ENCODE measurements at regions not wholly inside any gene's neighbourhood (a gene's known extent, or its start where the extent isn't known, plus 50 kb on each side); places are given as distances from the start of the nearest gene placed in this dataset.
"Not testable (repeated sequence)": the region's sequence is repeated elsewhere in the genome, so short reads cannot be mapped to it uniquely, and the experiment has no call there.

DNA sequence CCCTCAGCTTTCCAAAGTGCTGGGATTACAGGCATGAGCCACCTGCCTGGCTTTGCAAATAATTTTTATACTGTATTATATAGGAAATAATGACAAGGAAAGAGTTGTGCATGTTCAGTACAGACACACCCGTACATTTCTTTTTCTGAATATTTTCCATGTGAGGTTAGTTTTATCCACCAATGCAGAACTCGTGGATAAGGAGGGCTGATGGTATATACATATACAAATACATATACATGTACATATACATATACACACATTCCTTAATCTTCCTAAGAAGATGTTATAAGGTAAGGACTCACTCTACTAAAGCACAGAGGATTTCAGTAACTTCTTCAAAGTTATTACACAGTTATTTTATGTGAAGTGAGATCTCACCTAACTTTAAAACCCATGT is 925.8 kb downstream of the C4orf33 start:
- Histone ChIP-seq H3K27me3 (ENCODE audit: control insufficient read depth, insufficient read depth, low read length) (no peaks in the 10 kb centered on the region), H3K4me3 (ENCODE audit: low read length) (no peak overlapping the region), H3K36me3 (ENCODE audit: insufficient read depth, low read length) (no peaks in the 10 kb centered on the region), H3K9me3 (replicated peaks; ENCODE audit: low read length) (no peaks in the 10 kb centered on the region), H3K9ac (ENCODE audit: low read depth, low read length) (no peak overlapping the region), H3K4me2 (ENCODE audit: low read length) (no peak overlapping the region), H3K4me1 (ENCODE audit: control insufficient read depth, insufficient read depth, low read length) (no peaks in the 10 kb centered on the region)

DNA sequence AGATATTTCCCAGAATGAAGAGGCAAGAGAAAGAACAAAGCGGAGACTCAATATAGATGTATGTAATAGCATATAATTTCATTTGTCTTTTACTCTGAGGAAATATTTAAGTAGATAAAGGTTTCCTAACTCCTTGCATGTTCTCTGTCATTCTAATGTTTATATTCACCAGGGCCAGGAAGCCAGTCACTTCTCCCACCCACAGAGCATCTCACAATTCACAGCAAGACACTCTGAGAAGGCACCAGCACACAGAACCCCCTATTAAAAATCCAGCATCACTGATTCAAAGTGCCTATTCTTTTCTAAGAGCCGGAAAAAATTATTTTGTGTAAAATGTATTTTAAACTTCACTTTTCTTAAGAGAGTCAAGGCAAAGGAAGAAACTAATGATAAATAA is 927.1 kb downstream of the C4orf33 start:
- Histone ChIP-seq H3K9ac (ENCODE audit: low read depth, low read length) (no peak overlapping the region), H3K36me3 (ENCODE audit: insufficient read depth, low read length) (no peaks in the 10 kb centered on the region), H3K27me3 (ENCODE audit: control insufficient read depth, insufficient read depth, low read length) (no peaks in the 10 kb centered on the region), H3K4me3 (ENCODE audit: low read length) (no peak overlapping the region), H3K4me2 (ENCODE audit: low read length) (no peak overlapping the region), H3K9me3 (replicated peaks; ENCODE audit: low read length) (no peaks in the 10 kb centered on the region), H3K4me1 (ENCODE audit: control insufficient read depth, insufficient read depth, low read length) (no peaks in the 10 kb centered on the region)

DNA sequence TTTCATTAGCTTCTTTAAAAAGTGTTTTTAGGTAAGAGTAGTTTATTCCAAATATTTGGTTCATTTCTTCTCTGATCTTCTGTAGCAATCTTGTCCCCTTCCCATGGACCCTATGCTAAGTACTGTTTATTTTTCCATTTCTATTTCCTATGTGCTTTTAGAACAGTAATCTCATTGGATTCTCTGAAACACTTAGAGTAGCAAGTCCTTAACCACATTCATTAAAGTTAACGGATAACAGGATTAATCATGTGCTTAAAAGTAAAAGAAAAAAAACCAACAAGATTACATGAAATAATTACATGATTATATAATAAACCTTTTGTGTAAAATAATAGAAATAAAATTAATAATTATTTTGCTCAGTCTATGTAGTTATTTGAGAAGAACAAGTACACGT is 929.7 kb downstream of the C4orf33 start:
- Histone ChIP-seq H3K4me2 (ENCODE audit: low read length) (no peak overlapping the region), H3K9ac (ENCODE audit: low read depth, low read length) (no peak overlapping the region), H3K36me3 (ENCODE audit: insufficient read depth, low read length) (no peaks in the 10 kb centered on the region), H3K4me1 (ENCODE audit: control insufficient read depth, insufficient read depth, low read length) (no peaks in the 10 kb centered on the region), H3K27me3 (ENCODE audit: control insufficient read depth, insufficient read depth, low read length) (no peaks in the 10 kb centered on the region), H3K4me3 (ENCODE audit: low read length) (no peak overlapping the region), H3K9me3 (replicated peaks; ENCODE audit: low read length) (no peaks in the 10 kb centered on the region)

DNA sequence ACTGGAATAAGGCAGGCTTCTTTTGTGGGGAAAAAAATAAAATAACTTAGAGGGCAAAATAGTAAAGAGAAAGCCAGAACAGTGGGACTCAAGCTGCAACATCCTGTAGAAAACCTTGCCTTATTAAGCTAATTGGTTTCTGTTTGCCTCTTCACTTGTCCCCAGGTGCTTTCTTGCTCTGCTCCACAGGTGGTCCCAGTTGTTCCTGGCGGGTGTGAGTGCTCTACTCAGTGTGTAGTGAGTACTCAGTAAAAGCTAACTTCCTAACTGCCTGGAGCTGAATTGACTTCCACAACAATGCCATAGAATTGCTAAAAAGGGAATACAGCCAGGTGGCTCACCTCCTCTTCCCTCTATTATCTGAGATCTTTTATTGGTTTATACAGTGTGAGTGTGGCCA is 930.2 kb downstream of the C4orf33 start:
- no peaks in the 10 kb centered on the region for H3K4me1 ChIP-seq (ENCODE audit: control insufficient read depth, insufficient read depth, low read length)
- H3K4me2 ChIP-seq (ENCODE audit: low read length) = no peak overlapping the region
- no peak overlapping the region for H3K9ac ChIP-seq (ENCODE audit: low read depth, low read length)
- no peaks in the 10 kb centered on the region for H3K27me3 ChIP-seq (ENCODE audit: control insufficient read depth, insufficient read depth, low read length)
- no peak overlapping the region for H3K4me3 ChIP-seq (ENCODE audit: low read length)
- no peaks in the 10 kb centered on the region for H3K36me3 ChIP-seq (ENCODE audit: insufficient read depth, low read length)
- H3K9me3 ChIP-seq (replicated peaks; ENCODE audit: low read length) = no peaks in the 10 kb centered on the region

DNA sequence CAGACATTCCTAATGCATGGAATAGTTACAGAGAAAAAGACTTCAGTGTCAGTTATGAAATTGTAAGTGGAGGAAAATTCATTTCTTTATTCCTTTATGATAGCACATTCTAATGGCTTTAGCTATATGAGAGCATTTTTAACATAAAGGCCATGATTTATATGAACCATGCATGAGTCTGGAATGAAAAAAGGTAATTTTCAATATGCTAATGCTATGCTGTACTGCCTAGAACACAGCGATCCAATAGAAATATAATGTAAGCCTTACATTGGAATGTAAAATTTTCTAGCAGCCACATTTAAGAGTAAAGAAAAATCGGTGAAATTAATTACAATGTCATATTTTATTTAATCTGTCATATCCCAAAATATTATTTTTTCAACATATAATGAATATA is 932.0 kb downstream of the C4orf33 start:
- no peaks in the 10 kb centered on the region for H3K36me3 ChIP-seq (ENCODE audit: insufficient read depth, low read length)
- no peaks in the 10 kb centered on the region for H3K27me3 ChIP-seq (ENCODE audit: control insufficient read depth, insufficient read depth, low read length)
- no peak overlapping the region for H3K4me3 ChIP-seq (ENCODE audit: low read length)
- H3K9me3 ChIP-seq (replicated peaks; ENCODE audit: low read length) = no peaks in the 10 kb centered on the region
- no peak overlapping the region for H3K4me2 ChIP-seq (ENCODE audit: low read length)
- H3K9ac ChIP-seq (ENCODE audit: low read depth, low read length) = no peak overlapping the region
- no peaks in the 10 kb centered on the region for H3K4me1 ChIP-seq (ENCODE audit: control insufficient read depth, insufficient read depth, low read length)

DNA sequence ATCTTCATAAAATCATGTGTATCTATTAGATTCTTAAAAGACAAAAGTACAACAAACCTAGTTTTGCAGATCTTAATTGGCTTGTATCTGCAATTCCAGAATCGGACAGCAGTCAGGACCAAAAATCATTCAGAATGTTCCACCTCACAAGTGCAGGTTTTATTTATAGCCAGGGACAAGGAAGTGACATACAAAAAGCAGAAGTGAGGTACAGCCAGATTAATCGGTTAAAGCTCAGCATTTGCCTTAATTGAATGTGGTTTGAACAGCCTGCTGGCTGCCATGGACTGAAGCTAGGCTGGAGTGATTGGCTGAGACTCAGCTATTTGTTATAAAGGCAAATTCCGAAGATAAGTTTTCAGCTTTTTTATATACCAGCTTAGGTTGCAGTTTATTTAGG is 932.6 kb downstream of the C4orf33 start:
- Histone ChIP-seq H3K9me3 (replicated peaks; ENCODE audit: low read length) (no peaks in the 10 kb centered on the region), H3K36me3 (ENCODE audit: insufficient read depth, low read length) (no peaks in the 10 kb centered on the region), H3K9ac (ENCODE audit: low read depth, low read length) (no peak overlapping the region), H3K27me3 (ENCODE audit: control insufficient read depth, insufficient read depth, low read length) (no peaks in the 10 kb centered on the region), H3K4me1 (ENCODE audit: control insufficient read depth, insufficient read depth, low read length) (no peaks in the 10 kb centered on the region), H3K4me3 (ENCODE audit: low read length) (no peak overlapping the region), H3K4me2 (ENCODE audit: low read length) (no peak overlapping the region)

DNA sequence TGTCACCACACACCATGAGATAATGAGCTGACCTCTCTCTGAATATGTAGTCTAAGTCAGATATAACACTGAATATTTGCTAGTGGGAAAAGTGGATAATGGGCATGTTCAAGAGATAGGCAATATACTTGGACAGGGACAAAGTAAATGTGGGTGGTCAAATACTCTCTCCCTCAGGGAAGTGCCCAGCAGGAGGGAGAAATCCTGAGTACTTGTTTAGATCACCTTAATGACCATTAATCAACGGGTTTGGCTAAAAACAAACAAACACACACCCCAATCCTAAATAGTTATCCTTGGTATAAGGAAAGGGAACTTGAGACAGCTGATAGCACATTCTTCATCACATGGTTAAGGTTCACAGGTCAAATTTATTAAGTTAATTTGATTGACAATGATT is 933.5 kb downstream of the C4orf33 start:
- Histone ChIP-seq H3K9me3 (replicated peaks; ENCODE audit: low read length) (no peaks in the 10 kb centered on the region), H3K9ac (ENCODE audit: low read depth, low read length) (no peak overlapping the region), H3K4me2 (ENCODE audit: low read length) (no peak overlapping the region), H3K4me1 (ENCODE audit: control insufficient read depth, insufficient read depth, low read length) (no peaks in the 10 kb centered on the region), H3K27me3 (ENCODE audit: control insufficient read depth, insufficient read depth, low read length) (no peaks in the 10 kb centered on the region), H3K36me3 (ENCODE audit: insufficient read depth, low read length) (no peaks in the 10 kb centered on the region), H3K4me3 (ENCODE audit: low read length) (no peak overlapping the region)

DNA sequence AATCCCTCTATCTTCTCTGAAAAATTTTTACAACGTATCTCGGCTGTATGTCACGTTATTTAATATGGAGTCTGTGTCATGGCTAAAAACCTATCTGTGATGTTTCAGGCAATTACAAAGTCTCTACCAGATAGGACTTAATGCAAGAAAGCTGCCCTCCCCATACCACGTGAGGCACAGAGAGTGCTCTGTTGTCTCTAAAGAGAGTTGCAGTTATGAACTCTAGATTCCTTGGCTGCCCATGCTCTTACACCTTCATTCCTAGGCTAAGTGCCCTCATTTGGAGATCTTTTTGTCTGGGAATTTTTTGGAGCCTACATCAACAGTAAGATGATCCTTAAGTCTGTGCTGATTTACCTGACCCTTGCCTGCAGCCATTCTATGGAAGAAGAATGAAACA is 935.9 kb downstream of the C4orf33 start:
- no peak overlapping the region for H3K4me2 ChIP-seq (ENCODE audit: low read length)
- no peaks in the 10 kb centered on the region for H3K4me1 ChIP-seq (ENCODE audit: control insufficient read depth, insufficient read depth, low read length)
- H3K4me3 ChIP-seq (ENCODE audit: low read length) = no peak overlapping the region
- no peak overlapping the region for H3K9ac ChIP-seq (ENCODE audit: low read depth, low read length)
- no peaks in the 10 kb centered on the region for H3K27me3 ChIP-seq (ENCODE audit: control insufficient read depth, insufficient read depth, low read length)
- no peaks in the 10 kb centered on the region for H3K9me3 ChIP-seq (replicated peaks; ENCODE audit: low read length)
- no peaks in the 10 kb centered on the region for H3K36me3 ChIP-seq (ENCODE audit: insufficient read depth, low read length)

DNA sequence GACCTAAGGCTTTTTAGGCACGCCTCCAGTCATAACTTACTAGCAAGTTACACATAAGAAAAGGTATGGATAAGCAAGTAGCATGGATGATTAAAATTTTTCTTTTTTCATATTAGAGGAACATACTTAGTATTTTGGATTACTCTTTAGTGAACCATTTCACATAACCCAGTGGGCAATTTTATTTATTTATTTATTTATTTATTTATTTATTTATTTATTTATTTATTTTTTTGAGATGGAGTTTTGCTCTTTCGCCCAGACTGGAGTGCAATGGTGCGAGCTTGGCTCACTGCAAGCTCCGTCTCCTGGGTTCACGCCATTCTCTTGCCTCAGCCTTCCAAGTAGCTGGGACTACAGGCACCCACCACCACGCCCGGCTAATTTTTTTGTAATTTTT is 937.7 kb downstream of the C4orf33 start:
- not testable (repeated sequence) for H3K36me3 ChIP-seq (ENCODE audit: insufficient read depth, low read length); H3K9me3 ChIP-seq (replicated peaks; ENCODE audit: low read length); H3K4me1 ChIP-seq (ENCODE audit: control insufficient read depth, insufficient read depth, low read length); H3K4me3 ChIP-seq (ENCODE audit: low read length); H3K27me3 ChIP-seq (ENCODE audit: control insufficient read depth, insufficient read depth, low read length); H3K4me2 ChIP-seq (ENCODE audit: low read length); H3K9ac ChIP-seq (ENCODE audit: low read depth, low read length)

DNA sequence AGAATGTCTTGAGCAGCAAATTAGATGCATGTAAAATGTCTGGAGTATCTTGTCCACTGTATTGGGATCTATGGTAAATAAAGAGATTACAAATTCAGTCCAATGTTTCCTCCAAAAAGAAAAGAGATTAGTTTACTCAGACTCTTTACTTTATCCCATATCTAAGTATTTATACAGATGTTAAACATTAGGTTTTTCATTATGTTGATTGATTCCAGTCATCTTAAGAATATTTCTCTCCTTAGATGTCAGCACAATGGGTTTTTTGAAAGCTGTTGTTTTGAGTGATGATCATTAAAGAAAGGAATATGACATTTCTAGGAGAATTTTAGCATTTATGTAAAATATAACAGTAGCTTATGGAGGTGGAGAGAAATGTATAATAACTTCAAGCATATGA is 938.9 kb downstream of the C4orf33 start:
- Histone ChIP-seq H3K4me3 (ENCODE audit: low read length) (no peak overlapping the region), H3K4me2 (ENCODE audit: low read length) (no peak overlapping the region), H3K9me3 (replicated peaks; ENCODE audit: low read length) (peaks cover 3% of the 10 kb centered on the region), H3K36me3 (ENCODE audit: insufficient read depth, low read length) (no peaks in the 10 kb centered on the region), H3K27me3 (ENCODE audit: control insufficient read depth, insufficient read depth, low read length) (no peaks in the 10 kb centered on the region), H3K4me1 (ENCODE audit: control insufficient read depth, insufficient read depth, low read length) (no peaks in the 10 kb centered on the region), H3K9ac (ENCODE audit: low read depth, low read length) (no peak overlapping the region)

DNA sequence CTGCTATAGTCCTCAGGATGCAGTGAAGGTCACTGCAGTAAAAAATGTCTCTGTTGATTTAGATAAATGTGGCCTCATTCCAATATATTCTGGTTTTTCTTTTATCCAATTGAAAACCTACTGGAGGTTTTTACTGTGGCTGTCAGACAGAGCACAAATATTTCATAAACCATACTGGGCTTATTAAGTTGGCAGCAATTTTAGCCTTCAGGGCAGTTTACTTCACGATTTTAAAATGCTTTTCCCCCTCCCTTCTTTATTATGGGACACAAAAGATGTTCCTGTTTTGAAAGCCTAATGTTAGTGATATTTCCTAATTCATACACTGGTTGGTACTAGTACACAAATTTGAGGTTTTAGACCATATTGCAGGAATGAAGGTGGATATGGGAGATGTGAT is 939.4 kb downstream of the C4orf33 start:
- H3K9ac ChIP-seq (ENCODE audit: low read depth, low read length) = no peak overlapping the region
- H3K4me3 ChIP-seq (ENCODE audit: low read length) = no peak overlapping the region
- H3K36me3 ChIP-seq (ENCODE audit: insufficient read depth, low read length) = no peaks in the 10 kb centered on the region
- peaks cover 3% of the 10 kb centered on the region for H3K9me3 ChIP-seq (replicated peaks; ENCODE audit: low read length)
- H3K4me2 ChIP-seq (ENCODE audit: low read length) = no peak overlapping the region
- no peaks in the 10 kb centered on the region for H3K4me1 ChIP-seq (ENCODE audit: control insufficient read depth, insufficient read depth, low read length)
- no peaks in the 10 kb centered on the region for H3K27me3 ChIP-seq (ENCODE audit: control insufficient read depth, insufficient read depth, low read length)

DNA sequence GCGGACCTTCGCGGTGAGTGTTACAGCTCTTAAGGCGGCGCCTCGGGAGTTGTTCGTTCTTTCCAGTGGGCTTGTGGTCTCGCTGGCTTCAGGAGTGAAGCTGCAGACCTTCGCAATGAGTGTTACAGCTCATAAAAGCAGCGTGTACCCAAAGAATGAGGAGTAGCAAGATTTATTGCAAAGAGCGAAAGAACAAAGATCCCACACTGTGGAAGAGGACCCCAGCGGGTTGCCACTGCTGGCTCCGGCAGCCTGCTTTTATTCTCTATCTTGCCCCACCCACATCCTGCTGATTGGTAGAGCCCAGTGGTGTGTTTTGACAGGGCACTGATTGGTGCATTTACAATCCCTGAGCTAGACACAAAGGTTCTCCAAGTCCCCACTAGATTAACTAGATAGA is 941.9 kb downstream of the C4orf33 start:
- not testable (repeated sequence) for H3K36me3 ChIP-seq (ENCODE audit: insufficient read depth, low read length); H3K4me3 ChIP-seq (ENCODE audit: low read length); H3K4me2 ChIP-seq (ENCODE audit: low read length); H3K9me3 ChIP-seq (replicated peaks; ENCODE audit: low read length); H3K4me1 ChIP-seq (ENCODE audit: control insufficient read depth, insufficient read depth, low read length); H3K9ac ChIP-seq (ENCODE audit: low read depth, low read length); H3K27me3 ChIP-seq (ENCODE audit: control insufficient read depth, insufficient read depth, low read length)

DNA sequence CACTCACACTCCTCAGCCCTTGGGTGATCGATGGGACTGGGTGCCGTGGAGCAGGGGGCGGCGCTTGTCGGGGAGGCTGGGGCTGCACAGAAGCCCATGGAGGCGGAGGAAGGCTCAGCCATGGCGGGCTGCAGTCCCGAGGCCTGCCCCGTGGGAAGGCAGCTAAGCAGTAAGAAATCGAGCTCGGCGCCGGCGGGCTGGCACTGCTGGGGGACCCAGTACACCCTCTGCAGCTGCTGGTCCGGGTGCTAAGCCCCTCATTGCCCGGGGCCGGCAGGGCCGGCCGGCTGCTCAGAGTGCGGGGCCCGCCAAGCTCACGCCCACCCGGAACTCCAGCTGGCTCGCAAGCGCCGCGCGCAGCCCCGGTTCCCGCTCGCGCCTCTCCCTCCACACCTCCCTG is 942.6 kb downstream of the C4orf33 start:
- H3K9ac ChIP-seq (ENCODE audit: low read depth, low read length); H3K9me3 ChIP-seq (replicated peaks; ENCODE audit: low read length); H3K4me1 ChIP-seq (ENCODE audit: control insufficient read depth, insufficient read depth, low read length); H3K27me3 ChIP-seq (ENCODE audit: control insufficient read depth, insufficient read depth, low read length); H3K4me3 ChIP-seq (ENCODE audit: low read length); H3K4me2 ChIP-seq (ENCODE audit: low read length); H3K36me3 ChIP-seq (ENCODE audit: insufficient read depth, low read length): not testable (repeated sequence)
